ENCODE measurements at regions not wholly inside any gene's neighbourhood (a gene's known extent, or its start where the extent isn't known, plus 50 kb on each side); places are given as distances from the start of the nearest gene placed in this dataset.

- FAIRE-seq (no peak), DNase-seq (ENCODE audit: low read depth) (no peak)
- H3K27me3 ChIP-seq (ENCODE audit: control insufficient read depth, insufficient read depth, low read length) = no peaks in the 10 kb centered on the region
- no peaks in the 10 kb centered on the region for H3K36me3 ChIP-seq (ENCODE audit: control insufficient read depth, insufficient read depth, low read length)
- no peak for TF ChIP-seq CTCF (IDR thresholded peaks at IDR 0.05; ENCODE audit: insufficient read depth, low read length, severe bottlenecking)
- H3K4me3 ChIP-seq (ENCODE audit: low read depth, low read length) = no peak overlapping the region
Observed at GRCh38 chr2:147133286-147133908, 711.4 kb upstream of the ACVR2A start.

DNA sequence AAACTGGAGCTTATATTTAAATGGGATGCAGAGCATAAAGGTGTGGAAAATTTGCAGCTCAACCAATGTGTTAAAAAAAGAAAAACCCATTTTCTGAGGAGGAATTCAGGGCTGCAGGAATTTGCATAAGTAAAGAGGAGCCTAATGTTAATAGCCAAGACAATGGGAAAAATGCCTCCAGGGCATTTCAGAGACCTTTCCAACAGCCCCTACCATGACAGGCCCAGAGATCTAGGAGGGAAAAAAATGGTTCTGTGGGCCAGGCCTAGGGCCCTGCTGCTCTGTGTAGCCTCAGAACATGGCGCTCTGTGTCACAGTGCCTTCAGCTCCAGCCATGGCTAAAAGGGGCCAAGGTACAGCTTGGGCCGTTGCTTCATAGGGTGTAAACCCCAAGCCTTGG is 719.7 kb upstream of the ACVR2A start:
- Histone ChIP-seq H3K4me3 (ENCODE audit: low read depth, low read length) (no peak overlapping the region), H3K27me3 (ENCODE audit: control insufficient read depth, insufficient read depth, low read length) (no peaks in the 10 kb centered on the region), H3K36me3 (ENCODE audit: control insufficient read depth, insufficient read depth, low read length) (no peaks in the 10 kb centered on the region)
- DNase-seq (ENCODE audit: low read depth) = no peak
- TF ChIP-seq CTCF (IDR thresholded peaks at IDR 0.05; ENCODE audit: insufficient read depth, low read length, severe bottlenecking) = no peak
- FAIRE-seq = no peak

DNA sequence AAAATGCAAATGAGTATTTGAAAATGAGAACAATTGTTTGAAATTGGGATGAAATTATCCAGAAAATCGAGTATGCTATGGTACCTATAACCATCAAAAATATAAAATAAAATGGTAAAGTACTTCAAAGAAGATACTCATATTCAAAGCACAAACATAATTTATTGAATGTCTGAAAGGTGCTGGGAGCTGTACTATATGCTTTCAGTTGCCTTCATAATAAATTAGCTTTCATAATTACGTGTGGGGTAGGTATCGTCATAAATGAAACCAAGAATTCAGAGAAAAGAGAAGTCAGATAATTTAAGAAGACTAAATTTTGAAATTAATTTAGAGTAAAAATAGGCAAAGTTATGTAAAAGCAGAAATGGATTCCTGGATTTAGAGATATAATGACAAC is 721.9 kb upstream of the ACVR2A start:
- FAIRE-seq = no peak
- no peak for TF ChIP-seq CTCF (IDR thresholded peaks at IDR 0.05; ENCODE audit: insufficient read depth, low read length, severe bottlenecking)
- Histone ChIP-seq H3K27me3 (ENCODE audit: control insufficient read depth, insufficient read depth, low read length) (no peaks in the 10 kb centered on the region), H3K36me3 (ENCODE audit: control insufficient read depth, insufficient read depth, low read length) (no peaks in the 10 kb centered on the region), H3K4me3 (ENCODE audit: low read depth, low read length) (no peak overlapping the region)
- no peak for DNase-seq (ENCODE audit: low read depth)

- no peak for TF ChIP-seq CTCF (IDR thresholded peaks at IDR 0.05; ENCODE audit: insufficient read depth, low read length, severe bottlenecking)
- Histone ChIP-seq H3K36me3 (ENCODE audit: control insufficient read depth, insufficient read depth, low read length) (no peaks in the 10 kb centered on the region), H3K4me3 (ENCODE audit: low read depth, low read length) (no peak overlapping the region), H3K27me3 (ENCODE audit: control insufficient read depth, insufficient read depth, low read length) (no peaks in the 10 kb centered on the region)
- no peak for DNase-seq (ENCODE audit: low read depth)
- FAIRE-seq = no peak
Observed at GRCh38 chr2:147110962-147111361, 733.9 kb upstream of the ACVR2A start.

DNA sequence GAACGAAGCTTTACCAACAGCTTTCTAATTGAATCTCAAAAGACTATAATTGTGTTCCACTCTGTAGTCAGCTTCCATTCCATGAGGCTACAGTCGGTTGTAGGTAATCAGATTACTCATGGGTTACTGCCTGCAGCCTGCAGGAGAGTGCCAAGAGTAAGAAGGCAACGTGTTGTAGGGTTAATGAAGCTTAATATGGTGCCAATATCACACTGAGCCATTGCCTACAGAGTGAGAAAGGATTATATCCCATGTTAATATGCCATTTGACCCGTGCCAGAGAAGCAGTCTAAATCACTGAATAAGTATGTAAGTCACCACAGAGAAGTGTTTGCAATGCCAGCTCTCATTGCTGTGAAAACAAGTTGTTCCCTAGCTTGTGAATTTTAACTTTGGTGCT is 734.5 kb upstream of the ACVR2A start:
- no peak for FAIRE-seq
- H3K27me3 ChIP-seq (ENCODE audit: control insufficient read depth, insufficient read depth, low read length) = no peaks in the 10 kb centered on the region
- no peak overlapping the region for H3K4me3 ChIP-seq (ENCODE audit: low read depth, low read length)
- TF ChIP-seq CTCF (IDR thresholded peaks at IDR 0.05; ENCODE audit: insufficient read depth, low read length, severe bottlenecking) = no peak
- H3K36me3 ChIP-seq (ENCODE audit: control insufficient read depth, insufficient read depth, low read length) = no peaks in the 10 kb centered on the region
- peak; percentile 12 for DNase-seq (ENCODE audit: low read depth)

DNA sequence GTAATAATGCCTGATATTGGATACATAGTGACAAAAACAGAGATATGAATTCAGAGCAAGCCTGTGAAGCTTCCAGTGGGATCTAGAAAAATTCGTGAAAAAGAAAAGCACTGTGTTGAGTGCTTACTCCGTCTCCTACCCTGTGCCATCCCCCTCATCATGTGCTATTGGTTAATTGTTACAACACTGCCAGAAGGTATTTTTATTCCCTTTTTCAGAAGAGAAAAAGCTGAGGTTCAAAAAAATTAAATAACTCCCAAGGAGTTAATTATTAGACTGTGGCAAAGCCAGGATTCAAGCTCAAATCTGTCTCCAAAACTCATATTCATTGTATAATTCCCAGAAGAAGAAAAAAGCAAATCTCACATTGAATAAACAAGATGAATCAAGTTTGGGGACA is 735.5 kb upstream of the ACVR2A start:
- FAIRE-seq (no peak), DNase-seq (ENCODE audit: low read depth) (no peak)
- H3K27me3 ChIP-seq (ENCODE audit: control insufficient read depth, insufficient read depth, low read length) = no peaks in the 10 kb centered on the region
- no peak for TF ChIP-seq CTCF (IDR thresholded peaks at IDR 0.05; ENCODE audit: insufficient read depth, low read length, severe bottlenecking)
- no peaks in the 10 kb centered on the region for H3K36me3 ChIP-seq (ENCODE audit: control insufficient read depth, insufficient read depth, low read length)
- no peak overlapping the region for H3K4me3 ChIP-seq (ENCODE audit: low read depth, low read length)

Measured in bronchial epithelial cell (primary cell).